ENCODE measurements at regions not wholly inside any gene's neighbourhood (a gene's known extent, or its start where the extent isn't known, plus 50 kb on each side); places are given as distances from the start of the nearest gene placed in this dataset.

DNA sequence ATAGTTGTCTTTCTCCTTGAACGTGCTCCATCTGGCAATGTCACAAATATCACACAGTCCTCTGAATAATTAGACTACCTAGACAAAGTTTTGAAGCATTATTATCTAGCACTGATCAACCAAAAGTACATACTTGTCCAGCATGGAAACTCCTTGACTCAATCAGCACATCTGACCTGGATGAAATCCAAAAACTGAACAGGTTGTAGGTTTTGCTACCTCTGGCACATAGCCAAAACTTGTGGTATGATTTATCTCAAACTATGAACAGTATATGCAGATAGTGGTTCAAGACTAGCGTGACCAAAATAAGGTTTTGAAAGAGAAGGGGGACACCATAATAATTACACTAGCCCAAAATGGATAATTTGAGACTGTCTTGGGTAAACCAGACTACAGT is 158.1 kb downstream of the ARRDC3 start:
- Histone ChIP-seq H3K27ac (ENCODE audit: low read length) (no peak overlapping the region), H3K4me3 (ENCODE audit: low read length) (no peak overlapping the region), H3K4me1 (ENCODE audit: low read length) (no peaks in the 10 kb centered on the region), H3K36me3 (replicated peaks; ENCODE audit: insufficient read depth, low read length) (no peaks in the 10 kb centered on the region), H4K20me1 (ENCODE audit: insufficient read depth, low read length) (no peaks in the 10 kb centered on the region), H2AFZ (ENCODE audit: low read length) (no peak overlapping the region), H3K9me3 (replicated peaks; ENCODE audit: insufficient read depth, low read length) (no peaks in the 10 kb centered on the region), H3K9ac (ENCODE audit: low read length) (no peak overlapping the region), H3K27me3 (replicated peaks; ENCODE audit: insufficient read depth, low read length) (no peaks in the 10 kb centered on the region), H3K4me2 (ENCODE audit: low read depth, low read length) (no peak overlapping the region), H3K79me2 (ENCODE audit: low read length) (no peaks in the 10 kb centered on the region), H3F3A (ENCODE audit: insufficient read depth, low read length) (no peaks in the 10 kb centered on the region), H3K9me2 (replicated peaks; ENCODE audit: insufficient read depth, low read length) (no peaks in the 10 kb centered on the region)
- no peak for DNase-seq
- TF ChIP-seq EZH2phosphoT487 (IDR thresholded peaks at IDR 0.05; ENCODE audit: low read length) (no peak), EZH2 (optimal IDR thresholded peaks at IDR 0.05; ENCODE audit: low read depth, low read length) (no peak)
- TF ChIP-seq, protein P1, sequence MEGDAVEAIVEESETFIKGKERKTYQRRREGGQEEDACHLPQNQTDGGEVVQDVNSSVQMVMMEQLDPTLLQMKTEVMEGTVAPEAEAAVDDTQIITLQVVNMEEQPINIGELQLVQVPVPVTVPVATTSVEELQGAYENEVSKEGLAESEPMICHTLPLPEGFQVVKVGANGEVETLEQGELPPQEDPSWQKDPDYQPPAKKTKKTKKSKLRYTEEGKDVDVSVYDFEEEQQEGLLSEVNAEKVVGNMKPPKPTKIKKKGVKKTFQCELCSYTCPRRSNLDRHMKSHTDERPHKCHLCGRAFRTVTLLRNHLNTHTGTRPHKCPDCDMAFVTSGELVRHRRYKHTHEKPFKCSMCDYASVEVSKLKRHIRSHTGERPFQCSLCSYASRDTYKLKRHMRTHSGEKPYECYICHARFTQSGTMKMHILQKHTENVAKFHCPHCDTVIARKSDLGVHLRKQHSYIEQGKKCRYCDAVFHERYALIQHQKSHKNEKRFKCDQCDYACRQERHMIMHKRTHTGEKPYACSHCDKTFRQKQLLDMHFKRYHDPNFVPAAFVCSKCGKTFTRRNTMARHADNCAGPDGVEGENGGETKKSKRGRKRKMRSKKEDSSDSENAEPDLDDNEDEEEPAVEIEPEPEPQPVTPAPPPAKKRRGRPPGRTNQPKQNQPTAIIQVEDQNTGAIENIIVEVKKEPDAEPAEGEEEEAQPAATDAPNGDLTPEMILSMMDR (IDR thresholded peaks at IDR 0.05; ENCODE audit: low read length): no peak

GRCh38 chr5:91224456-91224855 is 158.7 kb downstream of the ARRDC3 start:
- no peak overlapping the region for H3K27ac ChIP-seq (ENCODE audit: low read length)
- no peaks in the 10 kb centered on the region for H3K4me1 ChIP-seq (ENCODE audit: low read length)
- H3K36me3 ChIP-seq (replicated peaks; ENCODE audit: insufficient read depth, low read length): no peaks in the 10 kb centered on the region
- no peak overlapping the region for H2AFZ ChIP-seq (ENCODE audit: low read length)
- H3F3A ChIP-seq (ENCODE audit: insufficient read depth, low read length): no peaks in the 10 kb centered on the region
- TF ChIP-seq EZH2 (optimal IDR thresholded peaks at IDR 0.05; ENCODE audit: low read depth, low read length) (no peak), EZH2phosphoT487 (IDR thresholded peaks at IDR 0.05; ENCODE audit: low read length) (no peak)
- TF ChIP-seq, protein P1 (IDR thresholded peaks at IDR 0.05; ENCODE audit: low read length): no peak
- H3K9me3 ChIP-seq (replicated peaks; ENCODE audit: insufficient read depth, low read length): no peaks in the 10 kb centered on the region
- no peak overlapping the region for H3K9ac ChIP-seq (ENCODE audit: low read length)
- no peak overlapping the region for H3K4me2 ChIP-seq (ENCODE audit: low read depth, low read length)
- H3K4me3 ChIP-seq (ENCODE audit: low read length): no peak overlapping the region
- no peaks in the 10 kb centered on the region for H3K79me2 ChIP-seq (ENCODE audit: low read length)
- DNase-seq: no peak
- no peaks in the 10 kb centered on the region for H3K27me3 ChIP-seq (replicated peaks; ENCODE audit: insufficient read depth, low read length)
- no peaks in the 10 kb centered on the region for H4K20me1 ChIP-seq (ENCODE audit: insufficient read depth, low read length)
- no peaks in the 10 kb centered on the region for H3K9me2 ChIP-seq (replicated peaks; ENCODE audit: insufficient read depth, low read length)

- TF ChIP-seq, protein P1 (IDR thresholded peaks at IDR 0.05; ENCODE audit: low read length): no peak
- TF ChIP-seq EZH2phosphoT487 (IDR thresholded peaks at IDR 0.05; ENCODE audit: low read length): no peak
- no peak for TF ChIP-seq EZH2 (optimal IDR thresholded peaks at IDR 0.05; ENCODE audit: low read depth, low read length)
- Histone ChIP-seq H3K9me3 (replicated peaks; ENCODE audit: insufficient read depth, low read length) (no peaks in the 10 kb centered on the region), H3K4me1 (ENCODE audit: low read length) (no peaks in the 10 kb centered on the region), H2AFZ (ENCODE audit: low read length) (no peak overlapping the region), H4K20me1 (ENCODE audit: insufficient read depth, low read length) (no peaks in the 10 kb centered on the region), H3K4me3 (ENCODE audit: low read length) (no peak overlapping the region), H3K27me3 (replicated peaks; ENCODE audit: insufficient read depth, low read length) (no peaks in the 10 kb centered on the region), H3K36me3 (replicated peaks; ENCODE audit: insufficient read depth, low read length) (no peaks in the 10 kb centered on the region), H3K9me2 (replicated peaks; ENCODE audit: insufficient read depth, low read length) (no peaks in the 10 kb centered on the region), H3K4me2 (ENCODE audit: low read depth, low read length) (no peak overlapping the region), H3K9ac (ENCODE audit: low read length) (no peak overlapping the region), H3F3A (ENCODE audit: insufficient read depth, low read length) (no peaks in the 10 kb centered on the region), H3K27ac (ENCODE audit: low read length) (no peak overlapping the region), H3K79me2 (ENCODE audit: low read length) (no peaks in the 10 kb centered on the region)
- DNase-seq: no peak
Observed at GRCh38 chr5:91223886-91224285, 159.2 kb downstream of the ARRDC3 start.
